Thyroid gland (tissue), 4 donors: ENCODE measurements at regions not wholly inside any gene's neighbourhood (a gene's known extent, or its start where the extent isn't known, plus 50 kb on each side); places are given as distances from the start of the nearest gene placed in this dataset.

Experiments used
- DNase-seq, 2 donors: peaks; one replicate each; pipeline ENCODE4 v3.0.0-alpha.2; 2019
- H3K27ac ChIP-seq, 3 donors: fragments of 200-600 bp; sonication (generic); 1 replicate in 2 of 3; 2 replicates in 1 of 3; pipeline ENCODE4 v1.5.1; 2016 to 2019; ENCODE audit warnings: mild to moderate bottlenecking in 1 of 3, moderate library complexity in 1 of 3
- H3K27me3 ChIP-seq: fragments of 200-600 bp; sonication (generic); one replicate; pipeline ENCODE4 v1.5.1; 2019
- H3K36me3 ChIP-seq, 2 donors: fragments of 200-600 bp; sonication (generic); one replicate each; pipeline ENCODE4 v1.5.1; 2016 to 2019
- H3K4me1 ChIP-seq, 2 donors: fragments of 200-600 bp; sonication (generic); one replicate each; pipeline ENCODE4 v1.5.1; 2017 to 2019
- H3K4me3 ChIP-seq, 3 donors: fragments of 200-600 bp; sonication (generic); replicated peaks in 1 of 3; 1 replicate in 2 of 3; 2 replicates in 1 of 3; pipeline ENCODE4 v1.5.1; 2016; ENCODE audit warnings: mild to moderate bottlenecking in 1 of 3
- H3K9me3 ChIP-seq: fragments of 200-600 bp; sonication (generic); one replicate; pipeline ENCODE4 v1.5.1; 2017
- CTCF ChIP-seq, 6 experiments: fragments of 200-600 bp in 3 of 6; fragments of 450-650 bp in 3 of 6; sonication (generic) in 3 of 6; IDR thresholded peaks; one replicate each; pipeline ENCODE4 v1.5.1; 2016 to 2019; ENCODE audit warnings: antibody characterized with exemption in 6 of 6, mild to moderate bottlenecking in 2 of 6, inconsistent platforms in 1 of 6, moderate library complexity in 1 of 6
- POLR2A ChIP-seq, 2 donors: fragments of 450-650 bp; IDR thresholded peaks; one replicate each; pipeline ENCODE4 v1.6.1; 2017; ENCODE audit warnings: antibody characterized with exemption in 2 of 2, mild to moderate bottlenecking in 2 of 2, moderate library complexity in 1 of 2
- WGBS, 2 donors: methylation state at CpG; one replicate each; pipeline ENCODE4 v1.1.5; 2017; 5-methylcytosine and 5-hydroxymethylcytosine counted together
- intact Hi-C: fragments of 100-400 bp; cut with DNase I; formaldehyde crosslinking; loops from one replicate; pipeline ENCODE4 v1.15.1; 2023

- DNase-seq: no peak
- no peaks in the 10 kb centered on the region for H3K9me3 ChIP-seq
- no peaks in the 10 kb centered on the region for H3K36me3 ChIP-seq
- peaks cover 0 to 10% of the 10 kb centered on the region in 2 donors for H3K4me1 ChIP-seq
- H3K4me3 ChIP-seq: no peak overlapping the region
- intact Hi-C loops: no loop called here
- no peak for TF ChIP-seq CTCF (IDR thresholded peaks at IDR 0.05)
- TF ChIP-seq POLR2A (IDR thresholded peaks at IDR 0.05): no peak
- 93 to 94% methylated on average over 1 of the region's 1 CpG for WGBS, 2 donors
- H3K27me3 ChIP-seq: no peaks in the 10 kb centered on the region
- H3K27ac ChIP-seq: no peak overlapping the region
These were observed 497.8 kb downstream of the FOXO1 start for GRCh38 chr13:40168425-40169166.

GRCh38 chr13:40169476-40169875 is 497.0 kb downstream of the FOXO1 start:
- no peak overlapping the region for H3K4me3 ChIP-seq
- no peak overlapping the region for H3K27ac ChIP-seq
- DNase-seq: no peak
- H3K9me3 ChIP-seq: no peaks in the 10 kb centered on the region
- WGBS, 2 donors: 69 to 72% methylated on average over 4 of the region's 4 CpGs
- TF ChIP-seq POLR2A (IDR thresholded peaks at IDR 0.05) (no peak), CTCF (IDR thresholded peaks at IDR 0.05) (no peak)
- H3K36me3 ChIP-seq: no peaks in the 10 kb centered on the region
- intact Hi-C loops: no loop called here
- no peaks in the 10 kb centered on the region for H3K27me3 ChIP-seq
- H3K4me1 ChIP-seq: peaks cover 0 to 9% of the 10 kb centered on the region in 2 donors

DNA sequence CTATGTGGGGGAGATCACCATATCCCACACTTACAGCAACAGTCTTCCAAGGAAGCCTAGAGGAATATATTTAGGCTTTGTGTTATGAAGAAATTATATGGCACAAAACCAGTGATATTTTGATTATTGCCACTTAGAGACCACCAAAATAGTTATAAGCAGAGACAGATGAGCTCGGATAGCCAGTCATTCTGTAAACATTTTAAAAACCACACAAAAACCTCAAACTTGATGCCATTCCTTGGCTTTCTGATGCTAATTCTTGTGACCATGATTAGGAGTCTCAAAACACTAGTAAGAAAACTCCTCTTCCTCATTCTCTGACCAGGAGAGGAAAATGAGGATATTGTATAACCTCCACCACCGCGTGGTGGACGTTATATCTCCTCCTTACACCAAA is 496.4 kb downstream of the FOXO1 start:
- Histone ChIP-seq H3K4me1 (peaks cover 0 to 9% of the 10 kb centered on the region in 2 donors), H3K27ac (no peak overlapping the region), H3K9me3 (no peaks in the 10 kb centered on the region), H3K27me3 (no peaks in the 10 kb centered on the region), H3K4me3 (no peak overlapping the region), H3K36me3 (no peaks in the 10 kb centered on the region)
- intact Hi-C loops: no loop called here
- DNase-seq: no peak
- no peak for TF ChIP-seq POLR2A (IDR thresholded peaks at IDR 0.05)
- 86 to 95% methylated on average over 4 of the region's 4 CpGs for WGBS, 2 donors

DNA sequence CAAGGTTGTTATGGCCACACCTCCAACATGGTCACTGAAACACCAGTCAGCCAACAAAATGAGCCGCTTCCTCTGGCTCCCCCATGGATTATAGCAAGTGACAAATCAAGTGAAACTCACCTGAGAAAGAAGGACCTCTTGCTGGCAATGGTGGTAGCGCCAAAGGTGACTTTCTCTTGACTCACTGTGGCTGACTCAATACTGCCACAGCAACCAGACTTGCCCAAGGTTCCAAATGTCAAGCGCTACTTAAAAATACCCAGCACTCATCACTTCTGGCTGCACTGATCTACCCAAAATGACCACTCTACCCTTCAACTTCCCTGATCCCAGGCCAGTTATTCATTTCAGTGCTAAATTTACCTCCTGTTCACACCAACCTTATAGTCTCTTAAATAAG is 495.5 kb downstream of the FOXO1 start:
- no peaks in the 10 kb centered on the region for H3K27me3 ChIP-seq
- no peaks in the 10 kb centered on the region for H3K36me3 ChIP-seq
- no peak overlapping the region for H3K4me3 ChIP-seq
- DNase-seq: no peak
- H3K9me3 ChIP-seq: no peaks in the 10 kb centered on the region
- WGBS, 2 donors: 100% methylated on average over 3 of the region's 3 CpGs
- H3K27ac ChIP-seq: no peak overlapping the region
- intact Hi-C loops: no loop called here
- TF ChIP-seq CTCF (IDR thresholded peaks at IDR 0.05) (no peak), POLR2A (IDR thresholded peaks at IDR 0.05) (no peak)
- H3K4me1 ChIP-seq: peaks cover 0 to 9% of the 10 kb centered on the region in 2 donors

DNA sequence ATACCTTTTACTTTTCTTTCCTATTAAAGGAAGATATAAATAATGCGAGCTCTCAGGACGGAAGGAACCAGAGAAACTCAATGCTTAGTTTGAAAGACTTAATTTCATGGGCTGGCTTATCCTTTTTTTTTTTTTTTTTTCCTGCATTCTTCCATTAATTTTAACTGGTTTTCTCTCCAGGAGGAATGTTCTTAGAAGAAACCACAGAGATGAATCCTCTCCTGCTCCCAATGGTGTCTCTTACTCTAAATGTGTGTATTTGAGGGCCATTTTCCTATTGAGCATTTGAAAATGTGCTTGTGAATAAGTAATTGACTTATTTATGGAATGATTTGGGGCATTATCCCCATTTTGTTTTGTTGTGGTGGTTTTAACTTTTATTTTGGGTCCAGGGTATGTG is 494.9 kb downstream of the FOXO1 start:
- intact Hi-C loops: no loop called here
- 91 to 95% methylated on average over 2 of the region's 2 CpGs for WGBS, 2 donors

More for the DNA sequence above, 494.9 kb downstream of the FOXO1 start:
- no peaks in the 10 kb centered on the region for H3K36me3 ChIP-seq
- H3K4me1 ChIP-seq: peaks cover 0 to 9% of the 10 kb centered on the region in 2 donors
- no peak overlapping the region for H3K27ac ChIP-seq
- no peaks in the 10 kb centered on the region for H3K9me3 ChIP-seq
- no peak for TF ChIP-seq CTCF (IDR thresholded peaks at IDR 0.05)
- no peak for TF ChIP-seq POLR2A (IDR thresholded peaks at IDR 0.05)
- DNase-seq: no peak
- H3K27me3 ChIP-seq: no peaks in the 10 kb centered on the region
- H3K4me3 ChIP-seq: no peak overlapping the region
